HCT116 (cell line): ENCODE measurements at regions not wholly inside any gene's neighbourhood (a gene's known extent, or its start where the extent isn't known, plus 50 kb on each side); places are given as distances from the start of the nearest gene placed in this dataset.

Source experiments
- ATAC-seq: fragments of 200-7000 bp; cut with Tn5 transposase; 2 replicates; pipeline ENCODE4 v1.9.1; 2020; ENCODE audit warnings: mild to moderate bottlenecking, moderate library complexity
- BruUV-seq: library from RNA; stranded (reverse); fragments of 400-500 nt; replicated peaks from 2 replicates; lab custom pipeline; 2021; lab: Mats Ljungman, UMichigan
- CTCF ChIA-PET: fragments of 300-600 bp; sonication (Branson Sonifier 250); formaldehyde crosslinking; loops from one replicate; lab custom pipeline; 2021; ENCODE audit warnings: antibody characterized with exemption; lab: Charles Lee
- POLR2A ChIA-PET: fragments of 300-600, 350-600 bp; sonication (Branson Sonifier 250); formaldehyde crosslinking; loops from one replicate; lab custom pipeline; 2021; ENCODE audit warnings: antibody characterized with exemption; lab: Charles Lee
- RAD21 ChIA-PET, 2 experiments: fragments of 300-600 bp; sonication (Branson Sonifier 250); formaldehyde crosslinking; loops; one replicate each; lab custom pipeline; 2023; ENCODE audit warnings: low total read pairs in 2 of 2; ENCODE audit not compliant: uncharacterized antibody in 2 of 2, unreplicated experiment in 2 of 2, low non-redundant PET in 1 of 2; lab: Charles Lee
- DNase-seq: peaks from one replicate; pipeline ENCODE4 v3.0.0-alpha.2; 2010; ENCODE audit warnings: low read depth, low spot score
- H2AFZ ChIP-seq: fragments of 200-600 bp; shearing (Covaris generic), sonication (generic); 2 replicates; pipeline ENCODE4 v1.6.1; 2017; ENCODE audit warnings: low read depth, mixed run types, mixed read lengths, antibody characterized with exemption, low read length; ENCODE audit not compliant: poor library complexity, severe bottlenecking
- H3K27ac ChIP-seq: 2 replicates; pipeline ENCODE4 v1.5.1; 2012; ENCODE audit warnings: low read depth, low read length
- H3K27me3 ChIP-seq: fragments of 200-600 bp; sonication (generic); 2 replicates; pipeline ENCODE4 v1.6.1; 2016; ENCODE audit warnings: mixed run types, low read length, mixed read lengths; ENCODE audit not compliant: insufficient read depth
- H3K36me3 ChIP-seq, 2 experiments: fragments of 200-500 bp in 1 of 2; fragments of 200-600 bp in 1 of 2; sonication (Bioruptor generic) in 1 of 2; sonication (generic) in 1 of 2; 2 replicates each; pipeline versions ENCODE4 v1.5.1 to v1.6.1; 2014 to 2016; ENCODE audit warnings: low read length in 2 of 2, inconsistent platforms in 1 of 2, mixed read lengths in 1 of 2, mixed run types in 1 of 2; ENCODE audit not compliant: insufficient read depth in 2 of 2, control insufficient read depth in 1 of 2
- H3K4me1 ChIP-seq, 2 experiments: fragments of 200-600 bp in 1 of 2; sonication (generic) in 1 of 2; 2 replicates each; pipeline versions ENCODE4 v1.5.1 to v1.6.1; 2012 to 2017; ENCODE audit warnings: low read length in 2 of 2, inconsistent platforms in 1 of 2, mild to moderate bottlenecking in 1 of 2, mixed read lengths in 1 of 2, mixed run types in 1 of 2, moderate library complexity in 1 of 2; ENCODE audit not compliant: insufficient read depth in 2 of 2, control insufficient read depth in 1 of 2
- H3K4me2 ChIP-seq: fragments of 200-600 bp; sonication (generic); 2 replicates; pipeline ENCODE4 v1.6.1; 2017; ENCODE audit warnings: mixed run types, low read length, mixed read lengths
- H3K4me3 ChIP-seq, 2 experiments: fragments of 200-600 bp in 1 of 2; sonication (generic) in 1 of 2; replicated peaks in 1 of 2; 2 replicates each; pipeline ENCODE4 v1.5.1; 2011 to 2016; ENCODE audit warnings: low read length in 2 of 2, control low read depth in 1 of 2, low read depth in 1 of 2, mild to moderate bottlenecking in 1 of 2, mixed read lengths in 1 of 2, mixed run types in 1 of 2
- H3K79me2 ChIP-seq: fragments of 200-600 bp; sonication (generic); 2 replicates; pipeline ENCODE4 v1.6.1; 2017; ENCODE audit warnings: mild to moderate bottlenecking, mixed run types, low read length, moderate library complexity, mixed read lengths; ENCODE audit not compliant: insufficient read depth
- H3K9ac ChIP-seq: fragments of 200-600 bp; sonication (generic); 2 replicates; pipeline ENCODE4 v1.6.1; 2016; ENCODE audit warnings: low read length, mixed read lengths
- H3K9me2 ChIP-seq: fragments of 200-600 bp; sonication (generic), shearing (Covaris generic); 2 replicates; pipeline ENCODE4 v1.6.1; 2017; ENCODE audit warnings: mixed run types, mild to moderate bottlenecking, moderate library complexity; ENCODE audit not compliant: insufficient read depth
- H3K9me3 ChIP-seq, 2 experiments: fragments of 200-500 bp in 1 of 2; fragments of 200-600 bp in 1 of 2; sonication (Bioruptor generic) in 1 of 2; sonication (generic) in 1 of 2; 2 replicates each; pipeline ENCODE4 v1.6.1; 2014 to 2017; ENCODE audit warnings: low read length in 2 of 2, mixed read lengths in 2 of 2, inconsistent platforms in 1 of 2, low read depth in 1 of 2, mild to moderate bottlenecking in 1 of 2, mixed run types in 1 of 2, moderate library complexity in 1 of 2; ENCODE audit not compliant: control insufficient read depth in 1 of 2, insufficient read depth in 1 of 2
- H4K20me1 ChIP-seq: fragments of 200-600 bp; sonication (generic), shearing (Covaris generic); 2 replicates; pipeline ENCODE4 v1.6.1; 2017; ENCODE audit warnings: mixed run types, mild to moderate bottlenecking, moderate library complexity; ENCODE audit not compliant: insufficient read depth
- CEBPB ChIP-seq: IDR thresholded peaks from 2 replicates; pipeline ENCODE4 v1.6.1; 2012; ENCODE audit warnings: low read depth
- EGR1 ChIP-seq: IDR thresholded peaks from 2 replicates; pipeline ENCODE4 v1.6.1; 2012; ENCODE audit warnings: low read depth
- ELF1 ChIP-seq: IDR thresholded peaks from 2 replicates; pipeline ENCODE4 v1.6.1; 2012; ENCODE audit warnings: low read depth, borderline replicate concordance
- EZH2 ChIP-seq: fragments of 200-600 bp; sonication (generic); IDR thresholded peaks from 2 replicates; pipeline ENCODE4 v1.6.1; 2017; ENCODE audit warnings: antibody characterized with exemption, mixed run types
- FOSL1 ChIP-seq: IDR thresholded peaks from 2 replicates; pipeline ENCODE4 v1.6.1; 2012; ENCODE audit warnings: low read depth
- JUND ChIP-seq: IDR thresholded peaks from 2 replicates; pipeline ENCODE4 v1.6.1; 2012
- POLR2A ChIP-seq: IDR thresholded peaks from 2 replicates; pipeline ENCODE4 v1.7.0; 2011; ENCODE audit warnings: borderline replicate concordance; ENCODE audit not compliant: insufficient read depth, insufficient read length; ENCODE audit errors: extremely low read depth
- POLR2AphosphoS5 ChIP-seq: IDR thresholded peaks from 2 replicates; pipeline ENCODE4 v1.6.1; 2011; ENCODE audit warnings: mild to moderate bottlenecking, low read depth, low read length, moderate library complexity
- RAD21 ChIP-seq: IDR thresholded peaks from 2 replicates; pipeline ENCODE4 v1.6.1; 2012; ENCODE audit warnings: low read depth, mild to moderate bottlenecking
- SP1 ChIP-seq: IDR thresholded peaks from 2 replicates; pipeline ENCODE4 v1.6.1; 2012; ENCODE audit warnings: low read depth
- SRF ChIP-seq: IDR thresholded peaks from 2 replicates; pipeline ENCODE4 v1.6.1; 2012; ENCODE audit warnings: low read depth
- TCF7L2 ChIP-seq: IDR thresholded peaks from 2 replicates; pipeline ENCODE4 v1.7.0; 2011; ENCODE audit warnings: borderline replicate concordance, inconsistent platforms; ENCODE audit not compliant: insufficient read depth, insufficient read length; ENCODE audit errors: extremely low read depth
- YY1 ChIP-seq: IDR thresholded peaks from 2 replicates; pipeline ENCODE4 v1.6.1; 2011; ENCODE audit warnings: low read length, low read depth, moderate library complexity, mild to moderate bottlenecking; ENCODE audit not compliant: insufficient replicate concordance; ENCODE audit errors: extremely low read depth
- ZFX ChIP-seq: fragments of 450-650 bp; IDR thresholded peaks from 2 replicates; pipeline ENCODE4 v1.6.1; 2017
- ZNF274 ChIP-seq: fragments of 200-500 bp; sonication (Bioruptor generic); IDR thresholded peaks from 2 replicates; pipeline ENCODE4 v1.6.1; 2014; ENCODE audit warnings: mild to moderate bottlenecking, low read depth, low read length, inconsistent platforms
- intact Hi-C: fragments of 100-400 bp; cut with micrococcal nuclease; formaldehyde crosslinking; loops from 2 replicates; pipeline ENCODE4 v1.10.0; 2022
- TF ChIP-seq, protein P1 (sequence below): IDR thresholded peaks from 2 replicates; pipeline ENCODE4 v1.6.1; 2012

DNA sequence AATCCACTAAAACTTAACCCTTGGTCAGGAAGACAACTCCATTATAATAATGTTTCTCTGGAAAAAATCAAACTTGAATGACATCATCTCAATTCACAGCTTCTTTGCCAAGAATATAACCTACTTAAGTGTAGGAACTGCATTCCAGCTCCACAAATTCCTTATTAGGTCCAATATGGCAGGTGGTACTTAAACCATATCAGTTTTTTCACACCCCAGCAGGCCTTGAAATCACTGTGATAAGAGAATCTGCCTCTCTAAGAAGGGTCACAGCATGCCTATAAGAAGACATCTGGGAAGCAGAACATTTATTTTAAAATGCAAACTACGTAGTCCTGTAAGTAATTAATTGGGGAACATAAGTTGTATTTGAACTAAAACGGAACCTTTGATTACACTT is 687.8 kb downstream of the DIAPH3 start:
- Histone ChIP-seq H3K9ac (no peak overlapping the region), H3K9me2 (no peaks in the 10 kb centered on the region), H3K79me2 (no peaks in the 10 kb centered on the region), H3K27me3 (no peaks in the 10 kb centered on the region), H4K20me1 (no peaks in the 10 kb centered on the region), H3K9me3 (no peaks in the 10 kb centered on the region), H3K27ac (no peak overlapping the region), H3K4me3 (no peak overlapping the region), H3K36me3 (no peaks in the 10 kb centered on the region), H2AFZ (no peak overlapping the region), H3K4me1 (no peaks in the 10 kb centered on the region), H3K4me2 (no peak overlapping the region)
- DNase-seq (no peak), ATAC-seq (no peak)
- TF ChIP-seq, protein P1, sequence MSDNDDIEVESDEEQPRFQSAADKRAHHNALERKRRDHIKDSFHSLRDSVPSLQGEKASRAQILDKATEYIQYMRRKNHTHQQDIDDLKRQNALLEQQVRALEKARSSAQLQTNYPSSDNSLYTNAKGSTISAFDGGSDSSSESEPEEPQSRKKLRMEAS: no peak
- TF ChIP-seq FOSL1: no peak
- no peak for TF ChIP-seq SP1
- TF ChIP-seq RAD21: no peak
- no peak for TF ChIP-seq ELF1
- no peak for TF ChIP-seq ZFX
- TF ChIP-seq POLR2AphosphoS5: no peak
- no peak for TF ChIP-seq TCF7L2
- TF ChIP-seq SRF: no peak
- no peak for TF ChIP-seq POLR2A
- no peak for TF ChIP-seq JUND
- TF ChIP-seq EGR1: no peak
- TF ChIP-seq EZH2: no peak
- TF ChIP-seq ZNF274: no peak
- TF ChIP-seq CEBPB: no peak
- TF ChIP-seq YY1: no peak
- RAD21 ChIA-PET: no interaction called here
- POLR2A ChIA-PET: no interaction called here
- CTCF ChIA-PET: interaction anchor here (1.5 kb wide), 1 partner anchor 7 kb away, joined by 3 read pairs; no protein-coding TSS in a partner anchor
- no TSS peak for BruUV-seq
- intact Hi-C loops: loop anchor here (2.0 to 10.0 kb wide), 2 partner anchors 299 to 955 kb away; no protein-coding TSS in a partner anchor
